ENCODE measurements at regions not wholly inside any gene's neighbourhood (a gene's known extent, or its start where the extent isn't known, plus 50 kb on each side); places are given as distances from the start of the nearest gene placed in this dataset.

DNA sequence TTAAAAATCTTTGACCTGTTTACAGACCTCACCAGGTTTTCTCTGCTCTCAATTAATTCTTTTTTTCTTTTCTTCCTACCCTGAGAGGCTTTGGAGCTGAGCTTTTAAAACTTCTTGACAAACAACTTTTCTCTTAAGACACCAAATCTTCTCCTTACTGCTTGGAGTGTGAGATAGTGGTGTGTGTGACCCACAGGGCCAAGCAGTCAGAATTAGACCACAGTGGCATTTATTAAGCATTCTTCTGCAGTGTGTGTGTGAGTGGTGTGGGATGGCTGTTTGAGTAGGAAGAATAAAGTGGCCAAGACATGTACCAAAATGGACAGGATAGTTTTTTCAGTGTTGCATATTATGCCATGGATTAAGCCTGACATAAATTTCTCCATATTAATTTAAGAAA lies 665.1 kb downstream of the RAPGEF2 start (continued):
- TF ChIP-seq, protein P1, sequence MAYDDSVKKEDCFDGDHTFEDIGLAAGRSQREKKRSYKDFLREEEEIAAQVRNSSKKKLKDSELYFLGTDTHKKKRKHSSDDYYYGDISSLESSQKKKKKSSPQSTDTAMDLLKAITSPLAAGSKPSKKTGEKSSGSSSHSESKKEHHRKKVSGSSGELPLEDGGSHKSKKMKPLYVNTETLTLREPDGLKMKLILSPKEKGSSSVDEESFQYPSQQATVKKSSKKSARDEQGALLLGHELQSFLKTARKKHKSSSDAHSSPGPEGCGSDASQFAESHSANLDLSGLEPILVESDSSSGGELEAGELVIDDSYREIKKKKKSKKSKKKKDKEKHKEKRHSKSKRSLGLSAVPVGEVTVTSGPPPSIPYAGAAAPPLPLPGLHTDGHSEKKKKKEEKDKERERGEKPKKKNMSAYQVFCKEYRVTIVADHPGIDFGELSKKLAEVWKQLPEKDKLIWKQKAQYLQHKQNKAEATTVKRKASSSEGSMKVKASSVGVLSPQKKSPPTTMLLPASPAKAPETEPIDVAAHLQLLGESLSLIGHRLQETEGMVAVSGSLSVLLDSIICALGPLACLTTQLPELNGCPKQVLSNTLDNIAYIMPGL (CRISPR knock-in tag; IDR thresholded peaks at IDR 0.05; ENCODE audit: borderline replicate concordance): no peak
- TF ChIP-seq KDM1A (IDR thresholded peaks at IDR 0.05; ENCODE audit: low read depth): no peak

DNA sequence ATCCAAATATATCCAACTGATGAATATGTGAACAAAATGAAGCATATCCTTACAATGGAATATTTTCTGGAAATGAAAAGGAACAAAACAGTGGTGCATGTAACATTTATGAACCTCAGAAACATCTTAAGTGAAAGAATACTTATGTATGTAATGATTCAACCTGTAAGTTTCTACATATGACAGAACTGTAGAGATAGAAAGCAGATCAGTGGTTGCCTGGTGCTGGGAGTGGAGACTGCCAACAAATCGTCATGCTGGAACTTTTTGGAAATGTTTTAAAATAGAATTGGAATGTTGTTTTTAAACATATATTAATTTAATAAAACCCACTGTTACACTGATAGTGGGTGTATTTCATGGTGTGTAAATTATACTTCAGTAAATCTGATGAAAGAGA lies 667.5 kb downstream of the RAPGEF2 start:
- no peak for DNase-seq (ENCODE audit: low read depth in 1 of 2, low spot score in 1 of 2)
- Histone ChIP-seq H3K4me1 (no peaks in the 10 kb centered on the region), H3K4me3 (no peak overlapping the region), H3K27ac (no peak overlapping the region), H3K4me2 (peak overlapping the region; percentile 30; the same call in 1 of the 3 replicates), H3K9me3 (no peaks in the 10 kb centered on the region)
- CTCF ChIA-PET: no interaction called here
- POLR2A ChIA-PET: no interaction called here
- 0% methylated on average over 1 of the region's 1 CpG for WGBS (ENCODE audit: missing lambda C conversion rate)
- no peak for TF ChIP-seq ESRRA (IDR thresholded peaks at IDR 0.05; ENCODE audit: borderline replicate concordance, low read length)
- TF ChIP-seq, protein P2, sequence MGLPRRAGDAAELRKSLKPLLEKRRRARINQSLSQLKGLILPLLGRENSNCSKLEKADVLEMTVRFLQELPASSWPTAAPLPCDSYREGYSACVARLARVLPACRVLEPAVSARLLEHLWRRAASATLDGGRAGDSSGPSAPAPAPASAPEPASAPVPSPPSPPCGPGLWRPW (IDR thresholded peaks at IDR 0.05): no peak
- no peak for TF ChIP-seq RAD21 (conservative IDR thresholded peaks at IDR 0.05 in 1 of 2, IDR thresholded peaks at IDR 0.05 in 1 of 2)
- TF ChIP-seq ZC3H11A (IDR thresholded peaks at IDR 0.05): no peak
- ATAC-seq: no peak
- no peak for FAIRE-seq

DNA sequence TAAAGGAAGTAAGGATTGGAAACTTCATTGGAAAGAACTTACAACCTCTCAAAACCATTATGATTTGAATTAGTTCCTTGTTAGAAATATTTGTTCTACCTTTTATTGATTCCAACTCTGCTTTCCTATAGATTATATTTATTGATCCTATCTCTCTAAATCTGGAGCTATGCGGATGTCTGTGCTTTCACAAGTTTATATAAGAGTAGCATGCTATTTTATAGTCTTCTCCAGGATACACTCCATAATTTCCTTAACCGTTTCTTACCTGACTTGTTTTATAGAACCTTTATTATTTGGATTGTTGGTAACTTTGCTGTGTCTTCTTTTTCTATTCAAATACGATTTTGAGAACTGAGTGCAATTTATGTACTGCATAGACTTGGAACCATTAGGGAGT lies 668.1 kb downstream of the RAPGEF2 start:
- WGBS (ENCODE audit: missing lambda C conversion rate): 24% methylated on average over 3 of the region's 3 CpGs

More for the DNA sequence above, 668.1 kb downstream of the RAPGEF2 start:
- CTCF ChIA-PET: no interaction called here
- FAIRE-seq (no peak), ATAC-seq (no peak), DNase-seq (ENCODE audit: low read depth in 1 of 2, low spot score in 1 of 2) (no peak)
- no peak overlapping the region for H3K4me2 ChIP-seq
- no peak overlapping the region for H3K27ac ChIP-seq
- H3K4me1 ChIP-seq: no peaks in the 10 kb centered on the region
- H3K4me3 ChIP-seq: no peak overlapping the region
- H3K9me3 ChIP-seq: no peaks in the 10 kb centered on the region
- POLR2A ChIA-PET: no interaction called here
- TF ChIP-seq, protein P3, sequence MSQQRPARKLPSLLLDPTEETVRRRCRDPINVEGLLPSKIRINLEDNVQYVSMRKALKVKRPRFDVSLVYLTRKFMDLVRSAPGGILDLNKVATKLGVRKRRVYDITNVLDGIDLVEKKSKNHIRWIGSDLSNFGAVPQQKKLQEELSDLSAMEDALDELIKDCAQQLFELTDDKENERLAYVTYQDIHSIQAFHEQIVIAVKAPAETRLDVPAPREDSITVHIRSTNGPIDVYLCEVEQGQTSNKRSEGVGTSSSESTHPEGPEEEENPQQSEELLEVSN (IDR thresholded peaks at IDR 0.05; ENCODE audit: borderline replicate concordance, low read depth): no peak
- TF ChIP-seq BHLHE40 (IDR thresholded peaks at IDR 0.05; ENCODE audit: low read depth, low read length) (no peak), HOXB5 (CRISPR knock-in tag; IDR thresholded peaks at IDR 0.05) (no peak), HDAC2 (IDR thresholded peaks at IDR 0.05) (no peak), CHD4 (IDR thresholded peaks at IDR 0.05; ENCODE audit: borderline replicate concordance) (no peak), NFE2L2 (conservative IDR thresholded peaks at IDR 0.05; ENCODE audit: low read length) (no peak), SMC3 (IDR thresholded peaks at IDR 0.05) (no peak), ESRRA (IDR thresholded peaks at IDR 0.05; ENCODE audit: borderline replicate concordance, low read length) (no peak), TFCP2L1 (CRISPR knock-in tag; IDR thresholded peaks at IDR 0.05) (no peak), PHF8 (IDR thresholded peaks at IDR 0.05; ENCODE audit: borderline replicate concordance, low read depth) (no peak), CEBPB (IDR thresholded peaks at IDR 0.05) (no peak), MYC (IDR thresholded peaks at IDR 0.05; ENCODE audit: borderline replicate concordance, low read length) (no peak), CHD2 (IDR thresholded peaks at IDR 0.05; ENCODE audit: low read length, partially characterized antibody) (no peak), FOSL2 (IDR thresholded peaks at IDR 0.05) (no peak), FOSL2 (CRISPR knock-in tag; IDR thresholded peaks at IDR 0.05) (no peak)
- TF ChIP-seq, protein P4, sequence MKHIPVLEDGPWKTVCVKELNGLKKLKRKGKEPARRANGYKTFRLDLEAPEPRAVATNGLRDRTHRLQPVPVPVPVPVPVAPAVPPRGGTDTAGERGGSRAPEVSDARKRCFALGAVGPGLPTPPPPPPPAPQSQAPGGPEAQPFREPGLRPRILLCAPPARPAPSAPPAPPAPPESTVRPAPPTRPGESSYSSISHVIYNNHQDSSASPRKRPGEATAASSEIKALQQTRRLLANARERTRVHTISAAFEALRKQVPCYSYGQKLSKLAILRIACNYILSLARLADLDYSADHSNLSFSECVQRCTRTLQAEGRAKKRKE (CRISPR knock-in tag; IDR thresholded peaks at IDR 0.05; ENCODE audit: low read depth): no peak
- TF ChIP-seq, protein P2 (IDR thresholded peaks at IDR 0.05): no peak
- TF ChIP-seq, protein P5, sequence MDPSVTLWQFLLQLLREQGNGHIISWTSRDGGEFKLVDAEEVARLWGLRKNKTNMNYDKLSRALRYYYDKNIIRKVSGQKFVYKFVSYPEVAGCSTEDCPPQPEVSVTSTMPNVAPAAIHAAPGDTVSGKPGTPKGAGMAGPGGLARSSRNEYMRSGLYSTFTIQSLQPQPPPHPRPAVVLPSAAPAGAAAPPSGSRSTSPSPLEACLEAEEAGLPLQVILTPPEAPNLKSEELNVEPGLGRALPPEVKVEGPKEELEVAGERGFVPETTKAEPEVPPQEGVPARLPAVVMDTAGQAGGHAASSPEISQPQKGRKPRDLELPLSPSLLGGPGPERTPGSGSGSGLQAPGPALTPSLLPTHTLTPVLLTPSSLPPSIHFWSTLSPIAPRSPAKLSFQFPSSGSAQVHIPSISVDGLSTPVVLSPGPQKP (IDR thresholded peaks at IDR 0.05; ENCODE audit: low read depth, low read length): no peak
- TF ChIP-seq, protein P6, sequence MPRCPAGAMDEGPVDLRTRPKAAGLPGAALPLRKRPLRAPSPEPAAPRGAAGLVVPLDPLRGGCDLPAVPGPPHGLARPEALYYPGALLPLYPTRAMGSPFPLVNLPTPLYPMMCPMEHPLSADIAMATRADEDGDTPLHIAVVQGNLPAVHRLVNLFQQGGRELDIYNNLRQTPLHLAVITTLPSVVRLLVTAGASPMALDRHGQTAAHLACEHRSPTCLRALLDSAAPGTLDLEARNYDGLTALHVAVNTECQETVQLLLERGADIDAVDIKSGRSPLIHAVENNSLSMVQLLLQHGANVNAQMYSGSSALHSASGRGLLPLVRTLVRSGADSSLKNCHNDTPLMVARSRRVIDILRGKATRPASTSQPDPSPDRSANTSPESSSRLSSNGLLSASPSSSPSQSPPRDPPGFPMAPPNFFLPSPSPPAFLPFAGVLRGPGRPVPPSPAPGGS (IDR thresholded peaks at IDR 0.05): no peak
